HG02973 (cell line): ENCODE measurements at regions not wholly inside any gene's neighbourhood (a gene's known extent, or its start where the extent isn't known, plus 50 kb on each side); places are given as distances from the start of the nearest gene placed in this dataset.
A peak's percentile ranks its signal among the peaks of the same experiment; 100 is the strongest.

Source experiments
- ATAC-seq: cut with Tn5 transposase; IDR thresholded peaks from one replicate; pipeline ENCODE4 v1.9.1; 2021; ENCODE audit warnings: moderate library complexity; ENCODE audit not compliant: unreplicated experiment

- no peak for ATAC-seq
These were observed 158.9 kb upstream of the AKIRIN2 start for GRCh38 chr6:87860902-87861301.

GRCh38 chr6:87858440-87858839 is 156.4 kb upstream of the AKIRIN2 start:
- ATAC-seq: no peak

- no peak for ATAC-seq
These were observed 149.8 kb upstream of the AKIRIN2 start for GRCh38 chr6:87851674-87852299.

- ATAC-seq: no peak
These were observed 146.6 kb upstream of the AKIRIN2 start for GRCh38 chr6:87848616-87849015.

- no peak for ATAC-seq
These were observed 145.8 kb upstream of the AKIRIN2 start for GRCh38 chr6:87847830-87848210.

- ATAC-seq: no peak
These were observed 145.2 kb upstream of the AKIRIN2 start for GRCh38 chr6:87847135-87847829.

- ATAC-seq: no peak
These were observed 144.4 kb upstream of the AKIRIN2 start for GRCh38 chr6:87846434-87846833.

GRCh38 chr6:87840324-87840723 is 138.3 kb upstream of the AKIRIN2 start:
- ATAC-seq: no peak

- no peak for ATAC-seq
These were observed 135.8 kb upstream of the AKIRIN2 start for GRCh38 chr6:87837876-87838275.

- no peak for ATAC-seq
These were observed 135.4 kb upstream of the AKIRIN2 start for GRCh38 chr6:87837444-87837843.

GRCh38 chr6:87832025-87832825 is 130.2 kb upstream of the AKIRIN2 start:
- peak; percentile 57 for ATAC-seq

GRCh38 chr6:87830907-87831306 is 128.9 kb upstream of the AKIRIN2 start:
- ATAC-seq: no peak

- ATAC-seq: no peak
These were observed 127.6 kb upstream of the AKIRIN2 start for GRCh38 chr6:87829622-87830121.

GRCh38 chr6:87828044-87828443 is 126.0 kb upstream of the AKIRIN2 start:
- no peak for ATAC-seq

- no peak for ATAC-seq
These were observed 125.3 kb upstream of the AKIRIN2 start for GRCh38 chr6:87827346-87827745.

GRCh38 chr6:87826424-87826823 is 124.4 kb upstream of the AKIRIN2 start:
- ATAC-seq: no peak

GRCh38 chr6:87825821-87826221 is 123.8 kb upstream of the AKIRIN2 start:
- no peak for ATAC-seq

- no peak for ATAC-seq
These were observed 123.0 kb upstream of the AKIRIN2 start for GRCh38 chr6:87824958-87825491.

- no peak for ATAC-seq
These were observed 120.0 kb upstream of the AKIRIN2 start for GRCh38 chr6:87822011-87822410.

- no peak for ATAC-seq
These were observed 118.4 kb upstream of the AKIRIN2 start for GRCh38 chr6:87820343-87820984.

GRCh38 chr6:87817183-87817582 is 115.2 kb upstream of the AKIRIN2 start:
- no peak for ATAC-seq
